Ovary (tissue), 3 donors: ENCODE measurements at regions not wholly inside any gene's neighbourhood (a gene's known extent, or its start where the extent isn't known, plus 50 kb on each side); places are given as distances from the start of the nearest gene placed in this dataset.

Experiments
- CTCF ChIP-seq, 3 donors: fragments of 450-650 bp in 2 of 3; fragments of 200-600 bp in 1 of 3; IDR thresholded peaks; one replicate each; pipeline versions ENCODE4 v1.5.1 to v1.8.0; 2016 to 2022; ENCODE audit warnings: antibody characterized with exemption in 3 of 3, mild to moderate bottlenecking in 1 of 3
- EP300 ChIP-seq: sonication (generic); formaldehyde crosslinking; IDR thresholded peaks from one replicate; pipeline ENCODE4 v1.6.1; 2017; ENCODE audit warnings: antibody characterized with exemption
- POLR2A ChIP-seq: fragments of 450-650 bp; IDR thresholded peaks from one replicate; pipeline ENCODE4 v1.6.1; 2017; ENCODE audit warnings: antibody characterized with exemption, mild to moderate bottlenecking, moderate library complexity
- donor health status: DM: no; HTN: no; CAD: no.

GRCh38 chr2:538646-539045 lies 138.6 kb downstream of the TMEM18 start:
- TF ChIP-seq POLR2A, result no peak
- TF ChIP-seq CTCF (IDR thresholded peaks at IDR 0.05), result no peak
- no peak for TF ChIP-seq EP300
